ENCODE measurements at regions not wholly inside any gene's neighbourhood (a gene's known extent, or its start where the extent isn't known, plus 50 kb on each side); places are given as distances from the start of the nearest gene placed in this dataset.

DNA sequence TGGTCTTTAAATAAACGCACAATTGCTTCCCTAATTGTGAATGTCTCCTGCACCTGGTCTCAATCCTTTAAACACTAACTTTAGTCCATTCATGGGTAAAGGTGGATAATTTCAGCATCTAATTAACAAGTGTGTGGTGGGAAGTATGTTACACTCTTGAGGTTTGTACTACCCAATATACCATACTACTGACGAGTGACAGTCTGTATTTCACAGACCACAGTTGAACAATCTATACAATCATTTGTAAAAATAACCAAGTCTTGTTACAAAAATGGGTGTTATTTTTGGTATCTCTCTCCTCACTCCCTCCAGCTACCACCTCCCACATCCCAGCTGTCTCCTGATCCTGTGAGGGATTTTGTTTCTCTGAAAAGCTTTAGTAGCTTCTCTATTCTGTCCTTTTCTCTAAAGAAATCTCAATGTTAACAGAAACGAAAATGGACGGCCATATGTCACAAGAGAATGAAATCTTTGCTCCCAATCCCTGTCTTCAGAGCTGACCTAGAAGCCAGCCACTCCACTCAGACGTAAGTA is 62.3 kb upstream of the ZNF366 start:
- peaks cover 18% of the 10 kb centered on the region for H3K27me3 Mint-ChIP-seq (ENCODE audit: insufficient read depth)
- no peak overlapping the region for H3K4me3 Mint-ChIP-seq
- H3K36me3 Mint-ChIP-seq (ENCODE audit: low read depth): no peaks in the 10 kb centered on the region
- DNase-seq: no peak
- no peak overlapping the region for H3K27ac Mint-ChIP-seq
- no peaks in the 10 kb centered on the region for H3K9me3 Mint-ChIP-seq
- H3K4me1 Mint-ChIP-seq (ENCODE audit: low read depth): no peaks in the 10 kb centered on the region
- TF ChIP-seq, protein P1, sequence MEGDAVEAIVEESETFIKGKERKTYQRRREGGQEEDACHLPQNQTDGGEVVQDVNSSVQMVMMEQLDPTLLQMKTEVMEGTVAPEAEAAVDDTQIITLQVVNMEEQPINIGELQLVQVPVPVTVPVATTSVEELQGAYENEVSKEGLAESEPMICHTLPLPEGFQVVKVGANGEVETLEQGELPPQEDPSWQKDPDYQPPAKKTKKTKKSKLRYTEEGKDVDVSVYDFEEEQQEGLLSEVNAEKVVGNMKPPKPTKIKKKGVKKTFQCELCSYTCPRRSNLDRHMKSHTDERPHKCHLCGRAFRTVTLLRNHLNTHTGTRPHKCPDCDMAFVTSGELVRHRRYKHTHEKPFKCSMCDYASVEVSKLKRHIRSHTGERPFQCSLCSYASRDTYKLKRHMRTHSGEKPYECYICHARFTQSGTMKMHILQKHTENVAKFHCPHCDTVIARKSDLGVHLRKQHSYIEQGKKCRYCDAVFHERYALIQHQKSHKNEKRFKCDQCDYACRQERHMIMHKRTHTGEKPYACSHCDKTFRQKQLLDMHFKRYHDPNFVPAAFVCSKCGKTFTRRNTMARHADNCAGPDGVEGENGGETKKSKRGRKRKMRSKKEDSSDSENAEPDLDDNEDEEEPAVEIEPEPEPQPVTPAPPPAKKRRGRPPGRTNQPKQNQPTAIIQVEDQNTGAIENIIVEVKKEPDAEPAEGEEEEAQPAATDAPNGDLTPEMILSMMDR (IDR thresholded peaks at IDR 0.05): no peak

DNA sequence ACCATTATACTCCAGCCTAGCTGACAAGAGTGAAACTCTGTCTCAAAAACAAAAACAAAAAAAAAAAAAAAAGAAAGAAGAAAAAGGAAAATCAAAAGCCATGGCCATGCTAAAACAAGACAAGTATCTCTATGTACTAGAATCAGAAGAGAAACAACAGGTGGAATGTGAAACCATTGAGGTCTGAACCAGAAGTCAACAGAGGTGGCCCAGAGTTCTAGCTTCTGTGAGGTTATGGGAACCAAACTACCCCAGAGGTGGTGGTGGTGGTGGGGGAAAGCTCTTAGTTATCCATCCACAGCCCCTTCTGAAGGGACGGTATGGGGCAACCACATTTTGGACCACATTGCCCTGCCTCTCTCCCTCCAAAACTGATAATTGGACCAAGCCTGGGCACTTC is 59.5 kb upstream of the ZNF366 start:
- peaks cover 6% of the 10 kb centered on the region; the same call in 1 of the 2 replicates for H3K36me3 Mint-ChIP-seq (ENCODE audit: low read depth)
- no peak overlapping the region for H3K4me3 Mint-ChIP-seq

DNA sequence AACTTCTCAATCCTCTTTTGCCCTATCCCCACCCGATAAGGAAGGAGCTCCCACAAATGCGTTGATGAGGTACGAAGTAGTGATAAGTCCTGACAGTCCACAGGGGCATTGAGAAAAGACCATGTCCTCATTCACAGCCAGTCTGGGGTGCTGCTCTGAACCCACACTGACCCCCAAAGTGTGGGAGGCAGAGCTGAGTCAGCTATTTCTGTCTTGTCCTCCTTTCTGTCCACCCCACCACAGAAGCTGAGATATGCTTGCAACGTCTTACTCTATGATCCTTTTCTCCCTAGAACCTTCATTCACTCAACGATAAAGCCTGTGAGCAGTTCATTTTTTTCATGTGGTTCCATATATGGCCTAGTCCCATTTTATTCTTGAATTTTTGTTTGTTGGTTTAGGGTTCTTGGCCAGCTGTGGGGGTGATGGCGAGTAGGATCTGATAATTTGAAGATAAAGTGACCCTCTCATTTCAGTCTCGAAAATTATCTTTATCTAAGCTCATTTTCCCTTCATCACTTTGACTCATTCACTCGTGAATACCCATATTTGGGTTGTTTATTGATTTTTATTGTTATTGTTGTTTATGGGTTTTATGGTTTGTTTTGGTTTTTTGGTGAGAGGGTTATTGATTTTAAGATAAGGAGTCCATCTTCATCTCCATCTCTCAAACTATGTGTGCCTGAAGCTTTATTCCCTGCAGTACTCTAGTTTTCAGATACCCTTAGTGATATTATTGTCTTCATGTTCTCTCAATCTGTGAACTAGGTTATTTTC is 58.5 kb upstream of the ZNF366 start:
- Mint-ChIP-seq H3K27ac (no peak overlapping the region), H3K4me3 (no peak overlapping the region), H3K9me3 (no peaks in the 10 kb centered on the region), H3K4me1 (ENCODE audit: low read depth) (peaks cover 8% of the 10 kb centered on the region; the same call in 1 of the 2 replicates), H3K36me3 (ENCODE audit: low read depth) (peaks cover 6% of the 10 kb centered on the region; the same call in 1 of the 2 replicates), H3K27me3 (ENCODE audit: insufficient read depth) (peaks cover 10% of the 10 kb centered on the region)
- DNase-seq: no peak
- TF ChIP-seq, protein P1 (IDR thresholded peaks at IDR 0.05): no peak

More for the DNA sequence above, 59.5 kb upstream of the ZNF366 start:
- Mint-ChIP-seq H3K27ac (no peak overlapping the region), H3K4me1 (ENCODE audit: low read depth) (peaks cover 8% of the 10 kb centered on the region; the same call in 1 of the 2 replicates), H3K27me3 (ENCODE audit: insufficient read depth) (peaks cover 10% of the 10 kb centered on the region), H3K9me3 (no peaks in the 10 kb centered on the region)
- no peak for DNase-seq
- TF ChIP-seq, protein P1 (IDR thresholded peaks at IDR 0.05): no peak

DNA sequence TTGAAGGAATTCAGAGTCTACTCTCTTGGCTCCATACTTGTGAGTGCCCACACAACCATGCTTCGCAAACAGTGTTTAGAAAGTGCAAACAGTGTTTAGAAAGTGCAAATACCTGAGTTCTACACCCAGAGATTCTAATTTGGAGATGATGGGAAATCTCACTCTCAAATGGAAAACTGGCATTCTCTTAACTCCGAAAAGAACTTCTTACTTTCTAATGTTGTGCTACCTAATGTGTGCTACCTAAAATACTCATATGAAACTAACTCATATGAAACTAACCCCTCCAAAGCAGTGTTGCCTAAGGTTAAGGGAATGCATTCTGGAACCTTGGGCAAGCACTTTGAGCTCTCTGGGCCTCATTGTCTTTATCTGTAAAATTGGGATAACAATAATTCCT is 55.5 kb upstream of the ZNF366 start:
- Mint-ChIP-seq H3K4me1 (ENCODE audit: low read depth) (peaks cover 13% of the 10 kb centered on the region; the same call in 1 of the 2 replicates), H3K9me3 (no peaks in the 10 kb centered on the region), H3K27ac (no peak overlapping the region), H3K4me3 (no peak overlapping the region), H3K27me3 (ENCODE audit: insufficient read depth) (peaks cover 3% of the 10 kb centered on the region), H3K36me3 (ENCODE audit: low read depth) (peaks cover 6% of the 10 kb centered on the region; the same call in 1 of the 2 replicates)
- TF ChIP-seq, protein P1 (IDR thresholded peaks at IDR 0.05): no peak
- no peak for DNase-seq

DNA sequence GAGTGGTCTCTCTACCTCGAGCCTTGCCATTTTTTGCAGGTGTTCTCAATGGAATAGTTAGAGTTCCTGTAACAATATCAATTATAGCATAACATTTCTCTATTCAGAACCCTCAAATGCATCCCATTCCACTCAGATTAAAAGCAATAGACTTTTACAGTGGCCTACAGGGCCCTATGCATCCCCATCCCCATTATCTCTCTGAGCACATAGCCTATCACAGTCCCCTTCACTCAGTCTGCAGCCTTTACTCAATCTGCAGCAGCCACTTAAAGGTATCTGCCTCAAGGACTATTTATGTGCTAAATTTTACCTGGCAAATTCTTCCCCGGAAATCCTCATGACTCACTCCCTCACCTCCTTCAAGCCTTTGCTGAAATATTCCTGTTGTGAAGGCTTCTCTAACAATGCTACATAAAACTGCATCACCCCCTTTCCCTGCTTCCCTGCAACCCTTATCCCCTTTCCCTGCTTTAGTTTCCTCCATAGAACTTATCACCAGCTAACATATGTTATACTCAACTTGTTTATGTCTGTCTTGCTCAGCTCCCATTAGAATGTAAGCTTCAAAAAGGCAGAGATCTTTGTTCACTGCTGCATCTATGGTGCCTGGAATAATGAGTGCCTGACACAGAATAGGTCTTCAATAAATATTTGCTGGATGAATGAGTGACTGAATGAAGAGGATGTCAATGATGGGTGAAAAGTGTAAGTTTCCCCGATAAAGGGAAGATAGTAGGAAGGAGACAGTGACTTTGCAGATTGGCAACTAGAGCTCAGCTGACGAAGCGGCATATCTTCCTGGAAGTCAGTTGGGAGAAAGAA is 54.1 kb upstream of the ZNF366 start:
- no peak overlapping the region for H3K27ac Mint-ChIP-seq
- TF ChIP-seq, protein P1 (IDR thresholded peaks at IDR 0.05): no peak
- peaks cover 5% of the 10 kb centered on the region for H3K27me3 Mint-ChIP-seq (ENCODE audit: insufficient read depth)
- H3K4me3 Mint-ChIP-seq: no peak overlapping the region
- H3K4me1 Mint-ChIP-seq (ENCODE audit: low read depth): peaks cover 25% of the 10 kb centered on the region
- H3K36me3 Mint-ChIP-seq (ENCODE audit: low read depth): peaks cover 6% of the 10 kb centered on the region; the same call in 1 of the 2 replicates
- no peaks in the 10 kb centered on the region for H3K9me3 Mint-ChIP-seq
- no peak for DNase-seq
